ENCODE measurements at regions not wholly inside any gene's neighbourhood (a gene's known extent, or its start where the extent isn't known, plus 50 kb on each side); places are given as distances from the start of the nearest gene placed in this dataset.
"Not testable (repeated sequence)": the region's sequence is repeated elsewhere in the genome, so short reads cannot be mapped to it uniquely, and the experiment has no call there.

- no peaks in the 10 kb centered on the region for H3K4me1 ChIP-seq (ENCODE audit: control extremely low read depth in 1 of 4, control insufficient read depth in 4 of 4, insufficient read depth in 4 of 4, low read length in 3 of 4)
- 100% methylated on average over 2 of the region's 2 CpGs for WGBS (ENCODE audit: insufficient coverage)
- CTCF ChIA-PET = no interaction called here
- no peak overlapping the region for H3K4me3 ChIP-seq (ENCODE audit: control insufficient read depth in 1 of 7, extremely low read depth in 1 of 7, insufficient read depth in 4 of 7, low read depth in 2 of 7, low read length in 6 of 7)
- H3K36me3 ChIP-seq (ENCODE audit: control insufficient read depth in 4 of 4, insufficient read depth in 4 of 4, low read length in 3 of 4) = no peaks in the 10 kb centered on the region
- DNase-seq = no peak
- H3K27me3 ChIP-seq (replicated peaks in 2 of 5; ENCODE audit: control insufficient read depth in 4 of 5, insufficient read depth in 5 of 5, low read length in 4 of 5) = no peaks in the 10 kb centered on the region
- peaks cover 0 to 13% (median 1%) of the 10 kb centered on the region in 5 experiments for H3K9me3 ChIP-seq (ENCODE audit: control extremely low read depth in 1 of 5, control insufficient read depth in 4 of 5, insufficient read depth in 2 of 5, low read depth in 1 of 5, low read length in 4 of 5)
- H3K27ac ChIP-seq (ENCODE audit: insufficient read depth in 1 of 2, low read depth in 1 of 2, low read length in 2 of 2, poor library complexity in 1 of 2, severe bottlenecking in 2 of 2) = no peak overlapping the region
- POLR2A ChIA-PET = no interaction called here
These were observed 476.9 kb downstream of the MMUT start for GRCh38 chr6:48986105-48986504.

DNA sequence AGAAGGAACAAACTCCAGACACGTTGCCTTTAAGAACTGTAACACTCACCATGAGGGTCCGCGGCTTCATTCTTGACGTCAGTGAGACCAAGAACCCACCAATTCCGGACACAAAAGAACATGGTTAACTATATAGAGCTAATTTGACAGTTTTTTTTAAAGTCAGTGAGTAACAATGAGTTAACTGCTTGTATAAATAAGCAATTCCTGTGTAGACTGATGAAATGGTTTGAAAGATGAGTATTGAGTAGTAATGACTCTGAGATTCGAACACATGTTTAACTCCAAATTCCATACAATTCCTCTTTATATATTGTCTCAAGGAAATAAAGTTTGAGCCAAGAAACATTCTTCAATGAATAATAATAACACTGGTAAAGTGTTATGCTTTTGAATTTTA lies 478.0 kb downstream of the MMUT start:
- POLR2A ChIA-PET = no interaction called here

GRCh38 chr6:48983968-48984367 lies 479.1 kb downstream of the MMUT start:
- WGBS (ENCODE audit: insufficient coverage) = 98% methylated on average over 15 of the region's 20 CpGs
- H3K4me3 ChIP-seq (ENCODE audit: control insufficient read depth in 1 of 7, extremely low read depth in 1 of 7, insufficient read depth in 4 of 7, low read depth in 2 of 7, low read length in 6 of 7); CTCF ChIA-PET; H3K27ac ChIP-seq (ENCODE audit: insufficient read depth in 1 of 2, low read depth in 1 of 2, low read length in 2 of 2, poor library complexity in 1 of 2, severe bottlenecking in 2 of 2); H3K36me3 ChIP-seq (ENCODE audit: control insufficient read depth in 4 of 4, insufficient read depth in 4 of 4, low read length in 3 of 4); H3K9me3 ChIP-seq (ENCODE audit: control extremely low read depth in 1 of 5, control insufficient read depth in 4 of 5, insufficient read depth in 2 of 5, low read depth in 1 of 5, low read length in 4 of 5); POLR2A ChIA-PET; DNase-seq; H3K4me1 ChIP-seq (ENCODE audit: control extremely low read depth in 1 of 4, control insufficient read depth in 4 of 4, insufficient read depth in 4 of 4, low read length in 3 of 4); H3K27me3 ChIP-seq (replicated peaks in 2 of 5; ENCODE audit: control insufficient read depth in 4 of 5, insufficient read depth in 5 of 5, low read length in 4 of 5): not testable (repeated sequence)

More for the DNA sequence above, 478.0 kb downstream of the MMUT start:
- no peaks in the 10 kb centered on the region for H3K4me1 ChIP-seq (ENCODE audit: control extremely low read depth in 1 of 4, control insufficient read depth in 4 of 4, insufficient read depth in 4 of 4, low read length in 3 of 4)
- WGBS (ENCODE audit: insufficient coverage) = no CpG with 5 or more reads among the region's 6 CpGs
- H3K27ac ChIP-seq (ENCODE audit: insufficient read depth in 1 of 2, low read depth in 1 of 2, low read length in 2 of 2, poor library complexity in 1 of 2, severe bottlenecking in 2 of 2) = no peak overlapping the region
- CTCF ChIA-PET = no interaction called here
- H3K27me3 ChIP-seq (replicated peaks in 2 of 5; ENCODE audit: control insufficient read depth in 4 of 5, insufficient read depth in 5 of 5, low read length in 4 of 5) = no peaks in the 10 kb centered on the region
- no peak overlapping the region for H3K4me3 ChIP-seq (ENCODE audit: control insufficient read depth in 1 of 7, extremely low read depth in 1 of 7, insufficient read depth in 4 of 7, low read depth in 2 of 7, low read length in 6 of 7)
- H3K36me3 ChIP-seq (ENCODE audit: control insufficient read depth in 4 of 4, insufficient read depth in 4 of 4, low read length in 3 of 4) = no peaks in the 10 kb centered on the region
- H3K9me3 ChIP-seq (ENCODE audit: control extremely low read depth in 1 of 5, control insufficient read depth in 4 of 5, insufficient read depth in 2 of 5, low read depth in 1 of 5, low read length in 4 of 5) = peaks cover 0 to 7% (median 0%) of the 10 kb centered on the region in 5 experiments
- no peak for DNase-seq

GRCh38 chr6:48983377-48983776 lies 479.7 kb downstream of the MMUT start:
- H3K36me3 ChIP-seq (ENCODE audit: control insufficient read depth in 4 of 4, insufficient read depth in 4 of 4, low read length in 3 of 4) = no peaks in the 10 kb centered on the region
- 98% methylated on average over 8 of the region's 17 CpGs for WGBS (ENCODE audit: insufficient coverage)
- no peak overlapping the region for H3K4me3 ChIP-seq (ENCODE audit: control insufficient read depth in 1 of 7, extremely low read depth in 1 of 7, insufficient read depth in 4 of 7, low read depth in 2 of 7, low read length in 6 of 7)
- H3K4me1 ChIP-seq (ENCODE audit: control extremely low read depth in 1 of 4, control insufficient read depth in 4 of 4, insufficient read depth in 4 of 4, low read length in 3 of 4) = no peaks in the 10 kb centered on the region
- no peak for DNase-seq
- peaks cover 0 to 3% (median 0%) of the 10 kb centered on the region in 5 experiments for H3K9me3 ChIP-seq (ENCODE audit: control extremely low read depth in 1 of 5, control insufficient read depth in 4 of 5, insufficient read depth in 2 of 5, low read depth in 1 of 5, low read length in 4 of 5)
- CTCF ChIA-PET = no interaction called here
- no peak overlapping the region for H3K27ac ChIP-seq (ENCODE audit: insufficient read depth in 1 of 2, low read depth in 1 of 2, low read length in 2 of 2, poor library complexity in 1 of 2, severe bottlenecking in 2 of 2)
- POLR2A ChIA-PET = no interaction called here
- no peaks in the 10 kb centered on the region for H3K27me3 ChIP-seq (replicated peaks in 2 of 5; ENCODE audit: control insufficient read depth in 4 of 5, insufficient read depth in 5 of 5, low read length in 4 of 5)

DNA sequence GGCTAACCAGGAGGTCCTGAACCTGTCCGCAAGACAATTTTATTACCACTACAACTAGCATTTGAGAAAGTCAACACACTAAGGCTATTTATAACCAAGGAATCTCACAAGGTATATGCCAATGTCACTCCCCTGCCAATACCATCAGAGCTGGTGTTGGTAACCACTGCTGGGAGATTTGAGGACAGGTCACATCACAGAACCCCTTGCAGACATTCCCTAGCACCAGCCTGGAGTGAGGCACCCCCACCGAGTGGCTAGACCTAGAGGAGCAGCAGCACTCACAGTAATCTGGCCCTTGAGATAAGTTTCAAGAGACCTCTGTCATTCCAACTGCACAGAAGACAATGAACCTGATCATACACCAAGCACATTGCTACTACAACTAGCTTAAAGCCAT lies 483.2 kb downstream of the MMUT start:
- Histone ChIP-seq H3K36me3 (ENCODE audit: control insufficient read depth in 4 of 4, insufficient read depth in 4 of 4, low read length in 3 of 4) (no peaks in the 10 kb centered on the region), H3K4me3 (ENCODE audit: control insufficient read depth in 1 of 7, extremely low read depth in 1 of 7, insufficient read depth in 4 of 7, low read depth in 2 of 7, low read length in 6 of 7) (no peak overlapping the region), H3K27ac (ENCODE audit: insufficient read depth in 1 of 2, low read depth in 1 of 2, low read length in 2 of 2, poor library complexity in 1 of 2, severe bottlenecking in 2 of 2) (no peak overlapping the region), H3K4me1 (ENCODE audit: control extremely low read depth in 1 of 4, control insufficient read depth in 4 of 4, insufficient read depth in 4 of 4, low read length in 3 of 4) (no peaks in the 10 kb centered on the region), H3K9me3 (ENCODE audit: control extremely low read depth in 1 of 5, control insufficient read depth in 4 of 5, insufficient read depth in 2 of 5, low read depth in 1 of 5, low read length in 4 of 5) (peaks cover 0 to 3% (median 0%) of the 10 kb centered on the region in 5 experiments), H3K27me3 (replicated peaks in 2 of 5; ENCODE audit: control insufficient read depth in 4 of 5, insufficient read depth in 5 of 5, low read length in 4 of 5) (no peaks in the 10 kb centered on the region)
- ChIA-PET CTCF (no interaction called here), POLR2A (no interaction called here)
- DNase-seq = no peak
- 89% methylated on average over 2 of the region's 2 CpGs for WGBS (ENCODE audit: insufficient coverage)

DNA sequence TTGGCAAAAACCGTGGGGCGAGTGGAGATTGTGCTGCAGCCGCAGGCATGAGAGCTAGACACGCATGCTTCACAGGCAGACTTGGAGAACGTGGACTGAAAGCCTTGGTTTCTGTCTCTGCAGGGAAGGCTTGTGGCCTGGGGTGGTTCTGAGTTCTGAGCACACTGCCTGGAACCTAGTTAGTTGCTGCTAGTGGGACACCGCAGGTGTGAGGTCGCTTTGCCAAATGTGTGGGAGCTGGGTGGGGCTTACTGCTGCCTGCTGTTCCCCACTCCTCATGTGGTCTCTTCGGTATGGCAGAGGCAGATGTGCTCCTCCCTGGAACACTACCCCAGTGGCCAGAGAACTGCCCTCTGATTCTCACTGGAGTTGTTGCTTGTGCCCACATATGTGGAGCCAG lies 484.0 kb downstream of the MMUT start:
- Histone ChIP-seq H3K36me3 (ENCODE audit: control insufficient read depth in 4 of 4, insufficient read depth in 4 of 4, low read length in 3 of 4) (no peaks in the 10 kb centered on the region), H3K27me3 (replicated peaks in 2 of 5; ENCODE audit: control insufficient read depth in 4 of 5, insufficient read depth in 5 of 5, low read length in 4 of 5) (no peaks in the 10 kb centered on the region), H3K9me3 (ENCODE audit: control extremely low read depth in 1 of 5, control insufficient read depth in 4 of 5, insufficient read depth in 2 of 5, low read depth in 1 of 5, low read length in 4 of 5) (peaks cover 0 to 3% (median 0%) of the 10 kb centered on the region in 5 experiments), H3K4me1 (ENCODE audit: control extremely low read depth in 1 of 4, control insufficient read depth in 4 of 4, insufficient read depth in 4 of 4, low read length in 3 of 4) (no peaks in the 10 kb centered on the region), H3K4me3 (ENCODE audit: control insufficient read depth in 1 of 7, extremely low read depth in 1 of 7, insufficient read depth in 4 of 7, low read depth in 2 of 7, low read length in 6 of 7) (no peak overlapping the region), H3K27ac (ENCODE audit: insufficient read depth in 1 of 2, low read depth in 1 of 2, low read length in 2 of 2, poor library complexity in 1 of 2, severe bottlenecking in 2 of 2) (no peak overlapping the region)
- no peak for DNase-seq
- CTCF ChIA-PET = no interaction called here
- 96% methylated on average over 6 of the region's 8 CpGs for WGBS (ENCODE audit: insufficient coverage)
- POLR2A ChIA-PET = no interaction called here

DNA sequence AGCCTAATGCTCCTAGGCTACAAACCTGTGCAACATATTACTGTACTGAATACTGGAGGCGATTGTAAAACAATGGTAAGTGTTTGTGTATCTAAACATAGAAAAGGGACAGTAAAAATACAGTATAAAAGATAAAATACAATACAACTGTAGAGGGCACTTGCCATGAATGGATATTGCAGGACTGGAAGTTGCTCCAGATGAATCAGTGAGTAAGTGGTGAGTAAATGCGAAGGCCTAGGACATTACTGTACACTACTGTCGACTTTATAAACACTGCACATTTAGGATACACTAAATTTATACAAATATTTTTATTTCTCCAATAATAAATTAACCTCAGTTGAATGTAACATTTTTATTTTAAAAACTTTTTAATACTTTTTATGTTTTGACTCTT lies 485.0 kb downstream of the MMUT start:
- no CpG with 5 or more reads among the region's 3 CpGs for WGBS (ENCODE audit: insufficient coverage)
- Histone ChIP-seq H3K36me3 (ENCODE audit: control insufficient read depth in 4 of 4, insufficient read depth in 4 of 4, low read length in 3 of 4) (no peaks in the 10 kb centered on the region), H3K9me3 (ENCODE audit: control extremely low read depth in 1 of 5, control insufficient read depth in 4 of 5, insufficient read depth in 2 of 5, low read depth in 1 of 5, low read length in 4 of 5) (peaks cover 0 to 1% (median 0%) of the 10 kb centered on the region in 5 experiments), H3K4me1 (ENCODE audit: control extremely low read depth in 1 of 4, control insufficient read depth in 4 of 4, insufficient read depth in 4 of 4, low read length in 3 of 4) (no peaks in the 10 kb centered on the region), H3K4me3 (ENCODE audit: control insufficient read depth in 1 of 7, extremely low read depth in 1 of 7, insufficient read depth in 4 of 7, low read depth in 2 of 7, low read length in 6 of 7) (no peak overlapping the region), H3K27me3 (replicated peaks in 2 of 5; ENCODE audit: control insufficient read depth in 4 of 5, insufficient read depth in 5 of 5, low read length in 4 of 5) (no peaks in the 10 kb centered on the region), H3K27ac (ENCODE audit: insufficient read depth in 1 of 2, low read depth in 1 of 2, low read length in 2 of 2, poor library complexity in 1 of 2, severe bottlenecking in 2 of 2) (no peak overlapping the region)
- DNase-seq = no peak
- POLR2A ChIA-PET = no interaction called here
- CTCF ChIA-PET = no interaction called here
